Erythroblast (primary cell): ENCODE measurements at regions not wholly inside any gene's neighbourhood (a gene's known extent, or its start where the extent isn't known, plus 50 kb on each side); places are given as distances from the start of the nearest gene placed in this dataset.

Experiments used
- GATA1 ChIP-seq: IDR thresholded peaks from 2 replicates; pipeline ENCODE4 v1.6.1; 2011; ENCODE audit warnings: low read depth, mild to moderate bottlenecking, control low read depth, low read length, moderate library complexity
- POLR2A ChIP-seq: IDR thresholded peaks from 2 replicates; pipeline ENCODE4 v1.6.1; 2011; ENCODE audit warnings: mild to moderate bottlenecking, low read length

DNA sequence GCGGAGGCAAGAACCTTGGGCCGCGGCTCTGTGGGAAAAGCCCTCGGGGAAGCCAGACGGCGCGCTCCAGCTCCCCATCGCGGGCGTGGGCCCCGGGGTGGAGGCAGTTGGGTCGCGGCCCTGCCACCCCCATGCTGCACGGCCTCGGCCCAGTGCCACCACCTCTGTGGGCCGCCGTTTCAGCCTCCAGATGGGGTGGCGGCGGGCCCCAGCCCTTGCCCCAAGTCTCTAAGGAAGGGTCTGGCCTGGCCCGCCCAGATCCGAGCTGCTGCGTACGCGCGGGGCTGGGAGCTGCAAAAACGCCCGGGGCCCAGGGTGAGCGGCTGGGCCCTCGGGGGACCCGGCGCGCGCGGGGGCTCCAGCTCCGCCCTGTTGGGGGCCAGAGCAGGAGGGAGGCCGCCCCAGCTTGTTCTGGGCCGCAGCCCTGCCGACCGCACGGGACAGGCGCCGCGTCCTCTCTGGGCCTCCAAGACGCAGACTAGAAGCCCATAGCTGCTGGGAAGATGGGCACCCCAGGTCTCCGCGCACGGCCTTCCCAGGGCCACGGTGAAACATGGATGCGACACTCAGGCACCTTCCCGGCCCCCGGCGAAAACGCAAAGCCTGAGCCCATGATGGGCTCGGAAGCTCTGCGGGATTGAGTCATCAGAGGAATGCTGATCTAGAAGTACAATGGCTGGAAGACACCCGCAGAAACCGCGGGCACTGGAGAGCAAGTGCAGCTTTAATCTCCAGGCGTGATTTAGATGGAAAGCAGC is 110.1 kb downstream of the KCTD15 start:
- TF ChIP-seq POLR2A (no peak), GATA1 (no peak)
